ENCODE measurements at regions not wholly inside any gene's neighbourhood (a gene's known extent, or its start where the extent isn't known, plus 50 kb on each side); places are given as distances from the start of the nearest gene placed in this dataset.

GRCh38 chr2:39516347-39517101 lies 79.4 kb upstream of the MAP4K3 start:
- TF ChIP-seq, protein P1, sequence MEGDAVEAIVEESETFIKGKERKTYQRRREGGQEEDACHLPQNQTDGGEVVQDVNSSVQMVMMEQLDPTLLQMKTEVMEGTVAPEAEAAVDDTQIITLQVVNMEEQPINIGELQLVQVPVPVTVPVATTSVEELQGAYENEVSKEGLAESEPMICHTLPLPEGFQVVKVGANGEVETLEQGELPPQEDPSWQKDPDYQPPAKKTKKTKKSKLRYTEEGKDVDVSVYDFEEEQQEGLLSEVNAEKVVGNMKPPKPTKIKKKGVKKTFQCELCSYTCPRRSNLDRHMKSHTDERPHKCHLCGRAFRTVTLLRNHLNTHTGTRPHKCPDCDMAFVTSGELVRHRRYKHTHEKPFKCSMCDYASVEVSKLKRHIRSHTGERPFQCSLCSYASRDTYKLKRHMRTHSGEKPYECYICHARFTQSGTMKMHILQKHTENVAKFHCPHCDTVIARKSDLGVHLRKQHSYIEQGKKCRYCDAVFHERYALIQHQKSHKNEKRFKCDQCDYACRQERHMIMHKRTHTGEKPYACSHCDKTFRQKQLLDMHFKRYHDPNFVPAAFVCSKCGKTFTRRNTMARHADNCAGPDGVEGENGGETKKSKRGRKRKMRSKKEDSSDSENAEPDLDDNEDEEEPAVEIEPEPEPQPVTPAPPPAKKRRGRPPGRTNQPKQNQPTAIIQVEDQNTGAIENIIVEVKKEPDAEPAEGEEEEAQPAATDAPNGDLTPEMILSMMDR (IDR thresholded peaks at IDR 0.05): no peak
- TF ChIP-seq POLR2A (IDR thresholded peaks at IDR 0.05): no peak
